Uterus (tissue), 2 donors: ENCODE measurements at regions not wholly inside any gene's neighbourhood (a gene's known extent, or its start where the extent isn't known, plus 50 kb on each side); places are given as distances from the start of the nearest gene placed in this dataset.

ENCODE experiments used
- POLR2A ChIP-seq, 2 donors: fragments of 450-650 bp; IDR thresholded peaks; one replicate each; pipeline ENCODE4 v1.6.1; 2016; ENCODE audit warnings: antibody characterized with exemption in 2 of 2, mild to moderate bottlenecking in 1 of 2, moderate library complexity in 1 of 2
- TF ChIP-seq, protein P1 (sequence below), 4 experiments: fragments of 200-600 bp in 2 of 4; fragments of 450-650 bp in 2 of 4; sonication (generic) in 2 of 4; IDR thresholded peaks; one replicate each; pipeline ENCODE4 v1.5.1; 2016 to 2019; ENCODE audit warnings: antibody characterized with exemption in 4 of 4, mild to moderate bottlenecking in 2 of 4, moderate library complexity in 1 of 4

DNA sequence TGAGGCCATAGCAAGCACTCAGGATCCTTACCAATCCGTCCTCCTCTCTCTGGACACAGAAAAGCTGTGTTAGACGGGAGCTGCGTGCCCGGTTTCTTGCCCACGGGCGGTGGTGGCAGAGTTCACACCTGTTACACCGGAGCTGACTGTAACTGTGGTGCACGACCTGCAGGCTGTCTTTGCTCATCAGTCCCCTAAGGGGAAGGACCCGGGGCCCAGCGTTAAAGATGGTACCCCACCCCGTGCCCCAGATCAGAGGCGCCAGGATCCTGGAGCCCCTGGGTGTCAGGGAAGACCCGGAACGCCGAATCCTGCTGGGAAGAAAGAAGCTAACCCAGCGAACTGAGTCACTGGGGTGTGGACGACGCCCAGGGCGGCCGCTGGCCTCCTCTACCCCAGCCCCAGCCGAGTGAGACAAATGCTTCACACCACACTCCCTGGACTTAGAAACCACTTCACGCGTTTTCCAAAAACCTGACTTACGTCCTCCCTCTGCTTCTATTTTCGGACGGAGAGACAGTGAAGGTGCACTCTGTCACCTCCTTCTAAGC lies 293.6 kb upstream of the SALL3 start:
- TF ChIP-seq, protein P1, sequence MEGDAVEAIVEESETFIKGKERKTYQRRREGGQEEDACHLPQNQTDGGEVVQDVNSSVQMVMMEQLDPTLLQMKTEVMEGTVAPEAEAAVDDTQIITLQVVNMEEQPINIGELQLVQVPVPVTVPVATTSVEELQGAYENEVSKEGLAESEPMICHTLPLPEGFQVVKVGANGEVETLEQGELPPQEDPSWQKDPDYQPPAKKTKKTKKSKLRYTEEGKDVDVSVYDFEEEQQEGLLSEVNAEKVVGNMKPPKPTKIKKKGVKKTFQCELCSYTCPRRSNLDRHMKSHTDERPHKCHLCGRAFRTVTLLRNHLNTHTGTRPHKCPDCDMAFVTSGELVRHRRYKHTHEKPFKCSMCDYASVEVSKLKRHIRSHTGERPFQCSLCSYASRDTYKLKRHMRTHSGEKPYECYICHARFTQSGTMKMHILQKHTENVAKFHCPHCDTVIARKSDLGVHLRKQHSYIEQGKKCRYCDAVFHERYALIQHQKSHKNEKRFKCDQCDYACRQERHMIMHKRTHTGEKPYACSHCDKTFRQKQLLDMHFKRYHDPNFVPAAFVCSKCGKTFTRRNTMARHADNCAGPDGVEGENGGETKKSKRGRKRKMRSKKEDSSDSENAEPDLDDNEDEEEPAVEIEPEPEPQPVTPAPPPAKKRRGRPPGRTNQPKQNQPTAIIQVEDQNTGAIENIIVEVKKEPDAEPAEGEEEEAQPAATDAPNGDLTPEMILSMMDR (IDR thresholded peaks at IDR 0.05), result no peak
- TF ChIP-seq POLR2A (IDR thresholded peaks at IDR 0.05), result no peak
